Central memory CD8-positive, alpha-beta T cell (primary cell): ENCODE measurements at regions not wholly inside any gene's neighbourhood (a gene's known extent, or its start where the extent isn't known, plus 50 kb on each side); places are given as distances from the start of the nearest gene placed in this dataset.

Source experiments
- ATAC-seq: fragments of 150-1000 bp; cut with Tn5 transposase; replicated peaks from 2 replicates; pipeline ENCODE4 v1.10.0; 2022; ENCODE audit warnings: mild to moderate bottlenecking, moderate FRiP score, moderate number of reproducible peaks; ENCODE audit not compliant: poor library complexity, severe bottlenecking; ENCODE audit errors: extremely low read depth
- DNase-seq, 2 donors: peaks; one replicate each; pipeline ENCODE4 v3.0.0; 2021; ENCODE audit warnings: low spot score in 2 of 2
- H3K27ac Mint-ChIP-seq: one replicate; pipeline ENCODE4 v1.8.0; 2022; ENCODE audit warnings: low read depth, mild to moderate bottlenecking, moderate library complexity, mixed read lengths
- H3K27me3 Mint-ChIP-seq: one replicate; pipeline ENCODE4 v1.8.0; 2022; ENCODE audit warnings: mixed read lengths
- H3K36me3 Mint-ChIP-seq: one replicate; pipeline ENCODE4 v1.8.0; 2022; ENCODE audit warnings: mild to moderate bottlenecking, moderate library complexity, mixed read lengths; ENCODE audit not compliant: insufficient read depth
- H3K4me1 Mint-ChIP-seq: one replicate; pipeline ENCODE4 v1.8.0; 2022; ENCODE audit warnings: mixed read lengths
- H3K4me3 Mint-ChIP-seq: one replicate; pipeline ENCODE4 v1.8.0; 2022; ENCODE audit warnings: mild to moderate bottlenecking, moderate library complexity, mixed read lengths
- H3K9me3 Mint-ChIP-seq: one replicate; pipeline ENCODE4 v1.8.0; 2022; ENCODE audit warnings: mixed read lengths

DNA sequence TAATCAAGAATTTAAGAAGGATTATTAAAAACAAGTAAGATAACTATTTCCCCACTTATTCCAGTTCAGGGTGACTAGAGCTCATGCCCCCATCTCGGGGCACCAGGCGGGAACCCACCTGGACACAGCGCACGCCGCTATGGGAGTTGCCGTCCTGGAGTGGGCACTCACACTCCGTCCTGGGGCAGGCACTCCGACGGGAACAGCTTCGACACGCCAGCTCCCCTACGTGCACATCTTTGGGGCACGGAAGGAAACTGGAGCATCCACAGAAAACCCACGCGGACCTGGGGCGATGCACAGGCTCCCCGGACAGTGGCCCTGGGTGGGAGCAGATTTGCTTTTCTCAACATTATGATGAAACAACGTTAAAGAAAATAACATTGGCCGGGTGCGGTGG is 52.0 kb upstream of the GATA5 start:
- Mint-ChIP-seq H3K4me3 (no peak overlapping the region), H3K36me3 (no peaks in the 10 kb centered on the region), H3K27me3 (peaks cover 43% of the 10 kb centered on the region), H3K4me1 (no peaks in the 10 kb centered on the region), H3K27ac (no peak overlapping the region), H3K9me3 (no peaks in the 10 kb centered on the region)
- ATAC-seq (no peak), DNase-seq (no peak)

- H3K27me3 Mint-ChIP-seq = peaks cover 28% of the 10 kb centered on the region
- H3K9me3 Mint-ChIP-seq = no peaks in the 10 kb centered on the region
- H3K36me3 Mint-ChIP-seq = no peaks in the 10 kb centered on the region
- ATAC-seq (no peak), DNase-seq (no peak)
- H3K4me3 Mint-ChIP-seq = no peak overlapping the region
- H3K27ac Mint-ChIP-seq = no peak overlapping the region
- no peaks in the 10 kb centered on the region for H3K4me1 Mint-ChIP-seq
Observed at GRCh38 chr20:62528983-62529891, 53.4 kb upstream of the GATA5 start.

DNA sequence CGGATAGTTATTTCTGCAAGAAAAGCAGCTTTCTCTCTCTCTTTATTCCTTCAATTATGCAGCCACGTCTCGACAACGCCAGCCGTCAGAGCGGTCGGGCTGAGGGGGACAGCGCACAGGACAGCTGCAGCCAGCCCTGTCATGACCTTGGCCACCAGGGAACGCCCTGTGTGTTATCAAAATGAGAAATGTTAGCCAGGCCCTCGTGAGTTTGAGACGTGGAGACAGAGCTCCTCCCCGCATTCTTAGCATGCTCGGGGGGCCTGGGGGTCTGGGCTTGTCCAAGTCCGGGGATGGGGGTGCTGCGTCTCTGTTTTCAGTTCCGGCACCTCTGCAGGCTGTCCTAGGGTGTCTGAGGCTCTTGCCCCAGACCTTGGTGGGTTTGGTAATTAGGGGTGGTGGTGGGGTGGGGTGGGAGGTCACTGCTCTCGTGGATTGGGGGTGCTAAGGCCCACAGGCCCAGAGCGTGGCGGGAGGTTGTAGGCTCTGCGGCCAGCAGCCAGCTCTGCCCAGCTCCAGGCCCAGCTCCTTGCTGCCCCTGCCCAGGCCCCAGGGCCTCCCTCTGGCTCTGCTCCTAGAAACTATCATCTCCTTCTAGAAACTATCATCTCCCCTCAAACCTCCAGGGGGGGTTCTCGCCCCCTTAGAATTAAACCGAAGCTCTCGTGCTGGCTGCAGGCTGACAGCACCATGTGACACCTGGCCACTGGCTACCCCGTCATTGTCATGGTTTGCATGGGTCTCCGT is 54.3 kb upstream of the GATA5 start:
- ATAC-seq (no peak), DNase-seq (no peak)
- H3K9me3 Mint-ChIP-seq = no peaks in the 10 kb centered on the region
- no peaks in the 10 kb centered on the region for H3K36me3 Mint-ChIP-seq
- no peak overlapping the region for H3K4me3 Mint-ChIP-seq
- H3K27ac Mint-ChIP-seq = no peak overlapping the region
- H3K4me1 Mint-ChIP-seq = no peaks in the 10 kb centered on the region
- peaks cover 27% of the 10 kb centered on the region for H3K27me3 Mint-ChIP-seq

- H3K27ac Mint-ChIP-seq = no peak overlapping the region
- no peaks in the 10 kb centered on the region for H3K4me1 Mint-ChIP-seq
- DNase-seq = no peak
- H3K4me3 Mint-ChIP-seq = no peak overlapping the region
- H3K36me3 Mint-ChIP-seq = no peaks in the 10 kb centered on the region
- H3K27me3 Mint-ChIP-seq = peaks cover 24% of the 10 kb centered on the region
- ATAC-seq = no peak
- H3K9me3 Mint-ChIP-seq = no peaks in the 10 kb centered on the region
Observed at GRCh38 chr20:62530643-62531032, 54.8 kb upstream of the GATA5 start.

- Mint-ChIP-seq H3K27me3 (peaks cover 18% of the 10 kb centered on the region), H3K4me1 (no peaks in the 10 kb centered on the region), H3K9me3 (no peaks in the 10 kb centered on the region), H3K27ac (no peak overlapping the region), H3K4me3 (no peak overlapping the region), H3K36me3 (no peaks in the 10 kb centered on the region)
- no peak for ATAC-seq
- DNase-seq = no peak
Observed at GRCh38 chr20:62531046-62531838, 55.4 kb upstream of the GATA5 start.

DNA sequence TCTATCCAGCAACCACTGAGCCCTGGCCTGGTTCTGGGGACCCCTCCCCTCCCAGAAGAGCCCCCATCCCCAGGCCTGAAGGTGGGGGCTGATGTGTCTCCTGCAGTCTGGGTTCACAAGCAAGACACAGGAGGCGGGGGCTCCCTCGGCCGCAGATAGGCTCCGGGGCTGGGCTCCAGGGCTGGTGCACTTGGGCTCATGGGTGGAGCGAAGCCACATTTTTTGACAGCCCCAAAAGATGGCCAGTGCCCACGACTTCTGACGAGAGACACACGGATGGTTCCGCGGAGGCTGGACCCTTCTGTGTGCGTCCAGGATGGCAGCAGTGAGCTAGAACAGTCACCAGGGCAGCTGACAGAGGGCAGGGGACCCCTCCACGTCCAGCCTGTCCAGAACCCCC is 57.1 kb upstream of the GATA5 start:
- DNase-seq = no peak
- H3K4me3 Mint-ChIP-seq = no peak overlapping the region
- no peak for ATAC-seq
- H3K9me3 Mint-ChIP-seq = no peaks in the 10 kb centered on the region
- no peaks in the 10 kb centered on the region for H3K4me1 Mint-ChIP-seq
- no peak overlapping the region for H3K27ac Mint-ChIP-seq
- no peaks in the 10 kb centered on the region for H3K36me3 Mint-ChIP-seq
- H3K27me3 Mint-ChIP-seq = peaks cover 18% of the 10 kb centered on the region

GRCh38 chr20:62533591-62534495 is 58.0 kb upstream of the GATA5 start:
- Mint-ChIP-seq H3K27ac (no peak overlapping the region), H3K27me3 (peaks cover 18% of the 10 kb centered on the region)

GRCh38 chr20:62534526-62535221 is 58.9 kb upstream of the GATA5 start:
- Mint-ChIP-seq H3K27me3 (peaks cover 14% of the 10 kb centered on the region), H3K9me3 (no peaks in the 10 kb centered on the region), H3K4me1 (no peaks in the 10 kb centered on the region), H3K36me3 (no peaks in the 10 kb centered on the region), H3K4me3 (no peak overlapping the region), H3K27ac (no peak overlapping the region)
- ATAC-seq = no peak
- DNase-seq = no peak

More at GRCh38 chr20:62533591-62534495, 58.0 kb upstream of the GATA5 start:
- H3K4me3 Mint-ChIP-seq = no peak overlapping the region
- DNase-seq (no peak), ATAC-seq (no peak)
- no peaks in the 10 kb centered on the region for H3K9me3 Mint-ChIP-seq
- H3K4me1 Mint-ChIP-seq = no peaks in the 10 kb centered on the region
- no peaks in the 10 kb centered on the region for H3K36me3 Mint-ChIP-seq

- Mint-ChIP-seq H3K9me3 (no peaks in the 10 kb centered on the region), H3K36me3 (no peaks in the 10 kb centered on the region), H3K4me3 (no peak overlapping the region), H3K27ac (no peak overlapping the region), H3K4me1 (no peaks in the 10 kb centered on the region), H3K27me3 (peaks cover 7% of the 10 kb centered on the region)
- no peak for DNase-seq
- ATAC-seq = no peak
Observed at GRCh38 chr20:62535282-62535811, 59.6 kb upstream of the GATA5 start.

GRCh38 chr20:62535964-62536363 is 60.2 kb upstream of the GATA5 start:
- peaks cover under 1% of the 10 kb centered on the region for H3K27me3 Mint-ChIP-seq
- H3K36me3 Mint-ChIP-seq = no peaks in the 10 kb centered on the region

GRCh38 chr20:62536871-62537401 is 61.1 kb upstream of the GATA5 start:
- no peak for DNase-seq

More at GRCh38 chr20:62535964-62536363, 60.2 kb upstream of the GATA5 start:
- Mint-ChIP-seq H3K9me3 (no peaks in the 10 kb centered on the region), H3K4me1 (no peaks in the 10 kb centered on the region), H3K4me3 (no peak overlapping the region), H3K27ac (no peak overlapping the region)
- ATAC-seq = no peak
- DNase-seq = no peak

More at GRCh38 chr20:62536871-62537401, 61.1 kb upstream of the GATA5 start:
- Mint-ChIP-seq H3K27ac (no peak overlapping the region), H3K27me3 (no peaks in the 10 kb centered on the region), H3K4me3 (no peak overlapping the region), H3K9me3 (no peaks in the 10 kb centered on the region), H3K4me1 (no peaks in the 10 kb centered on the region), H3K36me3 (no peaks in the 10 kb centered on the region)
- ATAC-seq = no peak
